Psoas muscle (tissue), 7 donors: ENCODE measurements at regions not wholly inside any gene's neighbourhood (a gene's known extent, or its start where the extent isn't known, plus 50 kb on each side); places are given as distances from the start of the nearest gene placed in this dataset.
"Not testable (repeated sequence)": the region's sequence is repeated elsewhere in the genome, so short reads cannot be mapped to it uniquely, and the experiment has no call there.

ENCODE experiments used
- ATAC-seq, 4 donors: fragments of 200-7000 bp; cut with Tn5 transposase; one replicate each; pipeline ENCODE4 v1.9.1; 2020; ENCODE audit warnings: moderate library complexity in 3 of 4, mild to moderate bottlenecking in 2 of 4
- DNase-seq, 2 donors: peaks; one replicate each; pipeline ENCODE4 v3.0.0-alpha.2; 2020
- H3K27ac ChIP-seq: fragments of 200-600 bp; one replicate; pipeline ENCODE4 v1.8.0; 2022
- H3K27me3 ChIP-seq, 3 donors: fragments of 200-600 bp in 1 of 3; one replicate each; pipeline versions ENCODE4 v1.6.1 to v1.8.0; 2013 to 2022; ENCODE audit warnings: low read length in 2 of 3, mild to moderate bottlenecking in 2 of 3, moderate library complexity in 1 of 3; ENCODE audit not compliant: insufficient read depth in 3 of 3
- H3K36me3 ChIP-seq, 2 donors: fragments of 200-600 bp in 1 of 2; one replicate each; pipeline versions ENCODE4 v1.6.1 to v1.8.0; 2013 to 2022; ENCODE audit warnings: low read depth in 1 of 2, mild to moderate bottlenecking in 1 of 2, moderate library complexity in 1 of 2; ENCODE audit not compliant: insufficient read depth in 1 of 2
- H3K4me1 ChIP-seq: fragments of 200-600 bp; one replicate; pipeline ENCODE4 v1.8.0; 2022
- H3K4me3 ChIP-seq: fragments of 200-600 bp; one replicate; pipeline ENCODE4 v1.8.0; 2022; ENCODE audit warnings: mild to moderate bottlenecking
- H3K9me3 ChIP-seq: fragments of 200-600 bp; one replicate; pipeline ENCODE4 v1.8.0; 2022
- WGBS, 3 donors: extraction: QIAGEN DNeasy Blood & Tissue Kit; methylation state at CpG; one replicate each; pipeline versions ENCODE4 v1.1.6 to v1.1.7; 2013; 5-methylcytosine and 5-hydroxymethylcytosine counted together
- intact Hi-C, 2 donors: fragments of 100-400 bp; cut with DNase I; formaldehyde crosslinking; loops; one replicate each; pipeline versions ENCODE4 v1.11.0 to v1.14.2; 2022
- TF ChIP-seq, protein P1 (sequence below): fragments of 200-600 bp; IDR thresholded peaks from one replicate; pipeline ENCODE4 v1.8.0; 2022; ENCODE audit warnings: antibody characterized with exemption
- donor health status: healthy with polysubstance abuse.
- donor health status: DM: no; HTN: no; CAD: no; lungs with moderate emphysema.
- donor health status: Bipolar disorder and iron deficiency.
- donor health status: healthy.
- donor health status: DM: yes; HTN: yes; CAD: no.
- donor health status: DM: no; HTN: no; CAD: no.
- donor health status: DM: yes; HTN: yes; CAD: no.

DNA sequence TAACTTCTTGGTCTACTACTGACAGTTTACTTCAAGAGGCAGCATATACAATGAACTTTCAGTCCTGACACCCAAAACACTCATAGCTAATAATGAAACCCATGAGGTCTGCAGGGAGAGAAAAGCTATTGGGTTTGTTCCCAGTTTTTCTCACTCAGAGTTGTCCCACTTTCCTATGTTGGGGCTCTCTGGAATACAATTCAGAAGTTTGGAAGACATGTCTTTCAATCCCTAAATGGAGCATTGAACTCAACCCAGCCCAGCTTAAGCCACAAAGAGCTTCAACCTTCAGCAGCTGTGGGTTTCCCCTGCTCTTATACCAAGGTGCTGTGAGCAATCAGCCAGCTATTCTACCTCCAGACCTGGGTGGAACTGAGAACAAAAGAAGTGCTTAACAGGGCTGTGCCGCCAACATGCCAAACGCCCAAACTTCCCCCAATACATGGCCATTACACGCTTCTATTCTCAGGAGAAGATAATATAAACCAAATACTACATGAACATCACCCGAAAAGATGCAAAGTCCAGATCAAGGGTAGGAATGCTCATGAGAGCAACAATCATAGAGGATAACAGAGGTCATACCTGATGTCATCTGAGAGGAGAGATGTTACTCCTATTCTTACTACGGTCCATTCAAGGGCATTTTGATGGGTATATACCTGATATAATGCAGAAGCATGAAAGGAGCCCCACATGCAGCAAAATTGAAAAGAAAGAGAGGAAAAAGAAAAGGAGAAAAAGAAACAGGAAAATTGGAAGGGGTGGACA, 131.2 kb upstream of the TGFBR2 start:
- TF ChIP-seq, protein P1, sequence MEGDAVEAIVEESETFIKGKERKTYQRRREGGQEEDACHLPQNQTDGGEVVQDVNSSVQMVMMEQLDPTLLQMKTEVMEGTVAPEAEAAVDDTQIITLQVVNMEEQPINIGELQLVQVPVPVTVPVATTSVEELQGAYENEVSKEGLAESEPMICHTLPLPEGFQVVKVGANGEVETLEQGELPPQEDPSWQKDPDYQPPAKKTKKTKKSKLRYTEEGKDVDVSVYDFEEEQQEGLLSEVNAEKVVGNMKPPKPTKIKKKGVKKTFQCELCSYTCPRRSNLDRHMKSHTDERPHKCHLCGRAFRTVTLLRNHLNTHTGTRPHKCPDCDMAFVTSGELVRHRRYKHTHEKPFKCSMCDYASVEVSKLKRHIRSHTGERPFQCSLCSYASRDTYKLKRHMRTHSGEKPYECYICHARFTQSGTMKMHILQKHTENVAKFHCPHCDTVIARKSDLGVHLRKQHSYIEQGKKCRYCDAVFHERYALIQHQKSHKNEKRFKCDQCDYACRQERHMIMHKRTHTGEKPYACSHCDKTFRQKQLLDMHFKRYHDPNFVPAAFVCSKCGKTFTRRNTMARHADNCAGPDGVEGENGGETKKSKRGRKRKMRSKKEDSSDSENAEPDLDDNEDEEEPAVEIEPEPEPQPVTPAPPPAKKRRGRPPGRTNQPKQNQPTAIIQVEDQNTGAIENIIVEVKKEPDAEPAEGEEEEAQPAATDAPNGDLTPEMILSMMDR: no peak
- Histone ChIP-seq H3K27me3 (no peaks in the 10 kb centered on the region), H3K4me3 (no peak overlapping the region), H3K9me3 (no peaks in the 10 kb centered on the region), H3K4me1 (no peaks in the 10 kb centered on the region), H3K27ac (no peak overlapping the region), H3K36me3 (no peaks in the 10 kb centered on the region)
- 94 to 96% (median 96%) methylated on average over 5 of the region's 5 CpGs for WGBS, 3 donors
- ATAC-seq (no peak), DNase-seq (no peak)
- intact Hi-C loops: no loop called here

DNA sequence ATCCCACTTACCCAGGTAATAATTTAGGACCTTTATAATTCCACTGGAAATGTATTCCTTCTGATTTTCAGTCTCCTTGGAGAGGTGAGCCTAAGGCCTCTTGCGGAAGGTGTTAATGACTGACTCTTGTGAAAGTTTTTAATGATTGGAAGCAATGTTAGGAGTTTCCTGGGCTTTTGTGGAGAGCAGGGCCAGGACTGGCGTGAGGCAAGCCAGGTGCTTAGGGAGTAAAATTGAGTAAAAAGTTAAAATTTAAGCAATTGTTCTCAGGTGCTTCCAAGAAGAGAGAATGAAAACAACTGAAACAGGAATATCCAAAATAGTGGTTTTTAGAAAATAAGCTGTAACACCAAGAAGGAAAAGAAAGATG, 130.6 kb upstream of the TGFBR2 start:
- intact Hi-C loops: no loop called here
- H3K9me3 ChIP-seq: no peaks in the 10 kb centered on the region
- 96 to 100% (median 99%) methylated on average over 2 of the region's 2 CpGs for WGBS, 3 donors
- no peak overlapping the region for H3K27ac ChIP-seq
- TF ChIP-seq, protein P1: no peak
- DNase-seq (no peak), ATAC-seq (no peak)
- no peak overlapping the region for H3K4me3 ChIP-seq
- no peaks in the 10 kb centered on the region for H3K4me1 ChIP-seq
- no peaks in the 10 kb centered on the region for H3K36me3 ChIP-seq
- no peaks in the 10 kb centered on the region for H3K27me3 ChIP-seq

DNA sequence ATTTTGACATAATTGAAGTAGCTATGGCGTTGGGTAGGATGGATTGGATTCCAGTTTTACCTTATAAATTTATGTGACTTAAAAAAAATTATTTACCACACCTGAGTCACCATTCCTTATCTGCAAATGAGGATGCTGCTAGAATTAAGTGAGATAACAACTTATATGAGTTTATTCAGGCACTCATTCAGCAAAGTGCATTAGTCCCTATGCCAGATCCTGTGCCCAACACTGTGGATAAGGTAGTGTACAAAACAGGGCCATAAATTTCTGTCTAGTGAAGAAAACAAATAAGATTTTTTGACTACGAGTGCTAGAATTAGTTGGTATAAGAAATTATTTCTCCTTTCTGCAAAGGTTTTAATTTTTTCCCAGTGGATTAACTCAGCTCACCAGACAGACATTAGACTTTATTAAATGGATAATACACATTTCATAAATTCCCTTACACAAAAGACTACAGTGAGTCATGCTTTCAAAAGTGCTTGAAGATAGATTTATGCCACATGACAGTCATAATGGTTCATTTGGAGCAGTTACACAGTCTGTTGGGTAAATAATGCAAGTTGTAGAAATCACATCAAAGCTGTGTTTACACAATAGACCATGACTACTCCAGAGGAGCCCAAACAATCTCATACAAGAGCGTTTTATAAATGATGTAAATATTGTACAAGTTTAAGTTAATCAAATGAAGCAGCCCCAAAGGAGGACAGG, 129.9 kb upstream of the TGFBR2 start:
- intact Hi-C loops: no loop called here
- H3K4me3 ChIP-seq: no peak overlapping the region
- TF ChIP-seq, protein P1: no peak
- no peaks in the 10 kb centered on the region for H3K27me3 ChIP-seq
- WGBS, 3 donors: 89 to 94% (median 94%) methylated on average over 3 of the region's 3 CpGs
- no peak for ATAC-seq
- no peaks in the 10 kb centered on the region for H3K4me1 ChIP-seq
- no peaks in the 10 kb centered on the region for H3K9me3 ChIP-seq
- no peak overlapping the region for H3K27ac ChIP-seq
- H3K36me3 ChIP-seq: no peaks in the 10 kb centered on the region
- no peak for DNase-seq

DNA sequence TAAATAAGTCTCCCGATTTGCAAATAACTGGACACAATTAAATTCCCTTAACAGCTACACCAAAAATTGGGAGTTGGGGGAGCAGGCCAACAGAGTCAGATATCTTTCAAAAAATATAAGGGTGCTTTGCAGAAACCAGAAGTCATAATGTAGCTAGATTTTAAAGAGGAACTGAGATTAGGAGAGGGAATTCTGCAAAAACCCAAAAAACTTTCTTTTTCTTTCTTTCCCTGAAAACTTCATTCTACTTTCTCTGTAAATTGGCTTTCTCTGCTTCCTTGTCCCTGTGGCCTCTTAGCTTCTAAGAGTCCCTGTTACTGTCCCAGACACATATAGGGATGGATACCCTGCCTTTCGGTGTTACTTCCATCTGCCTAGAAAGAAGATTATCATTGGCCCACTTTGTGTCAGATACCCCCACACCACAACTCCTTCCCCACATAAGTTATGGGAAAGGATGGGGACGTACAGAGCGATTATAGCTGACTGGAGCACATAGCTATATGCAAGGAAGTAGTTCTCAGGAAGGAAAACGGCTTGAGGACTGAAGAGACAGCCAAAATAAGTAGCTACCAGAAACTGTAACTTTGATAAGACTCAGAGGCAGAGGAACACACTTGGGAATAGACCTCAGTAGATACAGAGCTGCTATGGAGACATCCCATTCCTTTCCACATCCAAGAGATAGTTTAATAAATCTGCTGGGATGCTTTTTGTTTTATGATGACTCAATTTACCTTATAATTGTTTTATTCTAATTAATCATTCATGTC, 129.1 kb upstream of the TGFBR2 start:
- DNase-seq (no peak), ATAC-seq (no peak)
- 76 to 84% (median 81%) methylated on average over 5 of the region's 5 CpGs for WGBS, 3 donors
- H3K4me3 ChIP-seq: no peak overlapping the region
- intact Hi-C loops: no loop called here
- TF ChIP-seq, protein P1: no peak
- H3K4me1 ChIP-seq: no peaks in the 10 kb centered on the region
- no peaks in the 10 kb centered on the region for H3K36me3 ChIP-seq
- H3K27me3 ChIP-seq: no peaks in the 10 kb centered on the region
- H3K9me3 ChIP-seq: no peaks in the 10 kb centered on the region
- no peak overlapping the region for H3K27ac ChIP-seq

DNA sequence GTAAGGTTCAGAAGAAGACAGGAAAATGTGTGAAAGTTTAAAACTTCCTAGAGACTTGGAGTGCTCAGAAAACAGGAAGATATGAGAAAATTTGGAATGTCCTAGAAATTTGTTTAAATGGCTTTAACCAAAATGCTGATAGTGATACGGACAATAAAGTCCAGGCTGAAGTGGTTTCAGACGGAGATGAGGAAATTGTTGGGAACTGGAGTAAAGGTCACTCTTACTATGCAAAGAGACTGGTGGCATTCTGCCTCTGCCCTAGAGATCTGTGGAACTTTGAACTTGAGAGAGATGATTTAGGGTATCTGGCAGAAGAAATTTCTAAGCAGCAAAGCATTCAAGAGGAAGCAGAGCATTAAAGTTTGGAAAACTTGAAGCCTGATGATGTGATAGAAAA, 126.7 kb upstream of the TGFBR2 start:
- H3K27ac ChIP-seq, H3K9me3 ChIP-seq, H3K4me1 ChIP-seq, H3K27me3 ChIP-seq, DNase-seq, ATAC-seq, H3K4me3 ChIP-seq, intact Hi-C loops, H3K36me3 ChIP-seq: not testable (repeated sequence)
- WGBS, 3 donors: 39 to 50% (median 44%) methylated on average over 2 of the region's 2 CpGs

DNA sequence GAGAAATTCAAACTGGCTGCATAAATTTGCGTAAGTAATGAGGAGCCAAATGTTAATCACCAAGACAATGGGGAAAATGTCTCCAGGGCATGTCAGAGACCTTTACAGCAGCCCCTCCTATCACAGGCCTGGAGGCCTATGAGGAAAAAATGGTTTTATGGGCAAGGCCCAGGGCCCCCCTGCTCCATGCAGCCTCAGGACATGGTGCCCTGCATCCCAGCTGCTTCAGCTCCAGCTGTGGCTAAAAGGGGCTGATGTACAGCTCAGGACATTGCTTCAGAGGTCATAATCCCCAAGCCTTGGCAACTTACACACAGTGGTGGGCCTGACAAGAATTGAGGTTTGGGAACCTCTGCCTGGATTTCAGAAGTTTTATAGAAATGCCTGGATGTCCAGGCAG, 126.2 kb upstream of the TGFBR2 start:
- intact Hi-C loops, H3K27ac ChIP-seq: not testable (repeated sequence)
- 80 to 90% (median 90%) methylated on average over 1 of the region's 1 CpG for WGBS, 3 donors

More for the DNA sequence above, 126.2 kb upstream of the TGFBR2 start:
- not testable (repeated sequence) for ATAC-seq, H3K27me3 ChIP-seq, H3K4me1 ChIP-seq, DNase-seq, H3K36me3 ChIP-seq, H3K4me3 ChIP-seq, H3K9me3 ChIP-seq
